Stimulated activated CD4-positive, alpha-beta T cell treated with anti-CD3 and anti-CD28 coated beads, TNF-alpha, amount 100 ng/mL, for 1 hour (primary cell): ENCODE measurements at regions not wholly inside any gene's neighbourhood (a gene's known extent, or its start where the extent isn't known, plus 50 kb on each side); places are given as distances from the start of the nearest gene placed in this dataset.
"Not testable (repeated sequence)": the region's sequence is repeated elsewhere in the genome, so short reads cannot be mapped to it uniquely, and the experiment has no call there.

Experiments used
- DNase-seq, 3 donors: peaks; one replicate each; pipeline ENCODE4 v3.0.0-alpha.2; 2020; ENCODE audit warnings: low read depth in 3 of 3, low spot score in 1 of 3

- DNase-seq, result no peak
Observed at GRCh38 chr16:13621639-13622038, 298.3 kb upstream of the ERCC4 start.

- no peak for DNase-seq
Observed at GRCh38 chr16:13628156-13628555, 291.8 kb upstream of the ERCC4 start.

GRCh38 chr16:13629704-13630103 lies 290.2 kb upstream of the ERCC4 start:
- DNase-seq, result no peak

- DNase-seq, result no peak
Observed at GRCh38 chr16:13630374-13630773, 289.6 kb upstream of the ERCC4 start.

GRCh38 chr16:13631213-13631767 lies 288.7 kb upstream of the ERCC4 start:
- DNase-seq, result no peak

- DNase-seq, result no peak
Observed at GRCh38 chr16:13631916-13632315, 288.0 kb upstream of the ERCC4 start.

DNA sequence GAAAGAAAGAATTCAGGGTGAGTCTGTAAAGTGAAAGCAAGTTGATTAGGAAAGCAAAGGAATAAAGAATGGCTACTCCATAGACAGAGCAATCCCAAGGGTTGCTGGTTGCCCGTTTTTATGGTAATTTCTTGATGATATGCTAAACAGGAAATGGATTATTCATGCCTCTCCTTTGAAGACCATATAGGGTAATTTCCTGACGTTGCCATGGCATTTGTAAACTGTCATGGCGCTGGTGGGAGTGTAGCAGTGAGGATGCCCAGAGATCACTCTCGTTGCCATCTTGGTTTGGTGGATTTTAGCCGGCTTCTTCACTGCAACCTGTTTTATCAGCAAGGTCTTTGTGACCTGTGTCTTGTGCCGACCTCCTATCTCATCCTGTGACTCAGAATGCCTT lies 287.4 kb upstream of the ERCC4 start:
- not testable (repeated sequence) for DNase-seq

DNA sequence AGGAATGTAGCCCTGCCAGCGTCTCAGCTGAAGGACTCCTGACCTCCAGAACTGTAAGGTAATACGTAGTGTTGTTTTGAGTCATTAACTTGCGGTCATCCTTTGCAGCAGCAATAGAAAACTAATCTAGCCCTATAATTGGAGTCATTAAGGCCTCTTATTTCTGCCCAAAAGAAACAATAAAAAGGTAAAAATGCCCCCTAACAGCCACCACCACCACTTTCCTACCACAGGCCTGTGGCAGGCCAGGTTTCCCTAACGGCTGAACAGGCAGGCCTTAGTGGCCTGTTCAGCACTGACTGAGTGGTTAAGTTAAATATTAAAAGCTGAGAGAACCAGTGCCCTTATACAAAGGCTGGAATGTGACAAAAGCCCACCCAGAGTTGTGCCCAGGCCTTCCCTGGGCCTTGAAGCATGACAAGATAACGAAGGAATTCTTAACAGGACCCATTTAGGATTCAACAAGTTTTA lies 286.5 kb upstream of the ERCC4 start:
- DNase-seq, result no peak

DNA sequence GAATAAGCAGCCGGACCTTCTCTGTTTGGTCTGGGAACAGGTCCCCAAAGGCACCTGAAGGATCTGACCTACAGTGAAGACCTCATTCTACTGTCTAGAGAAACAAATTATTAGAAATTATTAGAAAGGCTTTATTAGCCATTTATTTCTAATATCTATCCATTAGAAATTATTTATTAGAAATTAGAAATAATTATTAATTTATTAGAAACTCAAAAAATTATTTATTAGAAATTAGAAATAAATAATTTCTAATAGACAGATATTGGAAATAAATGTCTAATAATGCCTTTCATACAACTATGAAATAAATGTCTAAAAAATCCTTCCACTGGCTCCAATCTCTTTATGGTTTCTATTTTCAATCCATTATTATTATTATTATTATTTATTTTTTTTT lies 285.7 kb upstream of the ERCC4 start:
- no peak for DNase-seq

GRCh38 chr16:13634959-13635358 lies 285.0 kb upstream of the ERCC4 start:
- no peak for DNase-seq

DNA sequence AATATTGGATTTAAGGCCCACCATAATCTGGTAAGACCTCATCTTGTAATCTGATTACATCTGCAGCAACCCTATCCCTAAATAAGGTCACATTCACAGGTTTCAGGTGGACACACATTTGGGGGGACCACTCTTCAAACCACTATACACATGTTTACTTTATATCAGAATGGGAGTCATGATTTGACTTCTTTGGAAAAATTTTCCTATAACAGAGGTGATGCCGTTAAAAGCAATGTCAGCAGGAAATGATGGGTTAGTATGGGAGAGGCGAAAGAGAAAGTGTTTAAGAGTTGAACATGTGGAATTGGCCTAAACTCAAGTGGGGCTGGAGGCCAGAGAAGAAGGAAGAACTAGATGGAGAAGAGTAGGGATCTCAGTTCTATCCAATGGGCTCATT lies 281.7 kb upstream of the ERCC4 start:
- DNase-seq, result no peak

GRCh38 chr16:13643412-13643811 lies 276.5 kb upstream of the ERCC4 start:
- no peak for DNase-seq

GRCh38 chr16:13645601-13646245 lies 274.2 kb upstream of the ERCC4 start:
- DNase-seq, result no peak

GRCh38 chr16:13660807-13661206 lies 259.1 kb upstream of the ERCC4 start:
- DNase-seq, result no peak

GRCh38 chr16:13665876-13666275 lies 254.1 kb upstream of the ERCC4 start:
- DNase-seq, result no peak

DNA sequence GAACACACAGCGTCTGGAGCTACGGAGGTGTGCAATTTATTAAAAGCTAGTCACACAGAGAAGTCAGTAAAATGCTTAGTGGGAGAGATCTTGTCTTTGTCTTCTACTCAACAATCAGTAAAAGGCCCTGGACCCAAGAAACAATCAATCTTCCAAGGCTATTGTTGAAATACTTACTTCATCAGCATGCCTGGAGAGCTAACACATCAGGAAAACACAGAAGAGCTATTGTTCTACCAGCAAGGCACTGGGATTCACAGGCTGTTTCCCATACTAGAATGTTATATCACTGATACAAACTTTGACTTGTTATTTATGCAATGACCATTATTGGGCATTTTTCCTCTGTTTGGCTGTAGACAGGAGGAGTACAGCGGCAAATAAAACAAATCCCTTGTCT lies 247.8 kb upstream of the ERCC4 start:
- no peak for DNase-seq

- no peak for DNase-seq
Observed at GRCh38 chr16:13680021-13680889, 239.7 kb upstream of the ERCC4 start.

DNA sequence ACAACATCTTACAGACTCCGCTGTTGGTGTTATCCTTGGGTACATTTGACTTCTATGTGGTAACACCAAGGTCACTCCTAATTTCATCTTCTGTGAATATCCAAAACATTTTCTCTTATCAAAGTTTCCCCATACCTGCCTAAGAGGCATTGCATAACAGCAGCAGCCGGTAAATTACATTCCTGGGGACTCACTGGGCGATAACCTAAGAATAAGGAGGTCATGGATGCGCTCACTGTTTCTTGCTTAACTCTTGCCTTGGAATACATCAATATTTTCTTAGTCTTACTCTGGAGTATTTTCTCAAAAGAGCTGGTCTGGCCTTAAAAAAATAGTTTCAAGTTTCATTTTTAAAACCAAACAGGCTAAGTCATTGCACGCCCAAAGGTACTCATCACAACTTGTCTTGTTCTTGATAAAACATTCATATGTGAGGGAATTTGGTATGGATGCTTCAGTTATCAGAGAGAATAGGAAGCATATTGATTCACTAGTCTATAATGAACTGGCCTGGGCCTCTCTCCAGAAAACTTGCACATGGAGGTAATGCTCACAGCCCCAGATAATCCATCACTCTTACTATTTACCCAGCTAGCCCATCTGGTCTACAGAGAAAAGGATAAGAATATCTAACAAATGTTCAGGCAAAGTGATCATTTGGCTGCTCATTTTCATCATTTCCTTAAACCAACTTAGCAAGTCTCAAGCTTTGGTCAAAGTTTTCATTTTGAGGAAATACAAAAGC lies 235.0 kb upstream of the ERCC4 start:
- DNase-seq, result no peak

- no peak for DNase-seq
Observed at GRCh38 chr16:13696017-13696416, 223.9 kb upstream of the ERCC4 start.

DNA sequence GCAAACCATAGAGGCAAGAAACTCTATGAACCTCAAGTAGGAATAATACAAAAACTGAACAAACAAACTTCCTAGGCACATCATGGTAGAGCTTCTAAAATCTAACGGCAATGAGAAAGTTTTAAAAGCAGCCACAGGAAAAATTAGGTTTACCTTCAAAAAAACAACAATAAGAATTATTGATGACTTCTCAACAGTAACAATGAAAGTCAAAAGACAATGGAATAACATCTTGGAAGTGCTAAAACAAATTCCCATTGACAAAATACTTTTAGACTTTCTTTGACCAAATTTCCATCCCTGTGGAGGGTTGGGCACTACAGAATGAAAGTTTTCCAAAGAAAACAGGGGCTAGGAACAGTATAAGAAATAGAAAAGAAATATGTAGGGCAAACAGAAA lies 222.9 kb upstream of the ERCC4 start:
- no peak for DNase-seq

GRCh38 chr16:13697568-13697967 lies 222.4 kb upstream of the ERCC4 start:
- DNase-seq, result no peak

GRCh38 chr16:13702614-13703013 lies 217.3 kb upstream of the ERCC4 start:
- DNase-seq, result no peak
